ENCODE measurements at regions not wholly inside any gene's neighbourhood (a gene's known extent, or its start where the extent isn't known, plus 50 kb on each side); places are given as distances from the start of the nearest gene placed in this dataset.

- FAIRE-seq: no peak
These were observed 393.5 kb downstream of the BRINP1 start for GRCh38 chr9:118975736-118976135.

- FAIRE-seq: no peak
These were observed 393.1 kb downstream of the BRINP1 start for GRCh38 chr9:118976160-118976559.

GRCh38 chr9:118984607-118985006, 384.6 kb downstream of the BRINP1 start:
- FAIRE-seq: no peak

GRCh38 chr9:118985851-118986250, 383.4 kb downstream of the BRINP1 start:
- no peak for FAIRE-seq

GRCh38 chr9:118987167-118987566, 382.1 kb downstream of the BRINP1 start:
- no peak for FAIRE-seq

- no peak for FAIRE-seq
These were observed 378.3 kb downstream of the BRINP1 start for GRCh38 chr9:118990949-118991348.

- FAIRE-seq: no peak
These were observed 377.6 kb downstream of the BRINP1 start for GRCh38 chr9:118991366-118992285.

GRCh38 chr9:118992813-118993794, 376.1 kb downstream of the BRINP1 start:
- no peak for FAIRE-seq

GRCh38 chr9:118993965-118994364, 375.3 kb downstream of the BRINP1 start:
- no peak for FAIRE-seq

- FAIRE-seq: no peak
These were observed 366.7 kb downstream of the BRINP1 start for GRCh38 chr9:119002491-119002890.

GRCh38 chr9:119003201-119003611, 366.0 kb downstream of the BRINP1 start:
- FAIRE-seq: no peak

- FAIRE-seq: no peak
These were observed 365.2 kb downstream of the BRINP1 start for GRCh38 chr9:119003882-119004617.

- no peak for FAIRE-seq
These were observed 364.6 kb downstream of the BRINP1 start for GRCh38 chr9:119004618-119004990.

- no peak for FAIRE-seq
These were observed 364.1 kb downstream of the BRINP1 start for GRCh38 chr9:119005162-119005561.

GRCh38 chr9:119009249-119009648, 360.0 kb downstream of the BRINP1 start:
- no peak for FAIRE-seq

- FAIRE-seq: no peak
These were observed 349.0 kb downstream of the BRINP1 start for GRCh38 chr9:119020284-119020683.

- no peak for FAIRE-seq
These were observed 348.4 kb downstream of the BRINP1 start for GRCh38 chr9:119020730-119021333.

- FAIRE-seq: no peak
These were observed 343.1 kb downstream of the BRINP1 start for GRCh38 chr9:119026120-119026519.

- no peak for FAIRE-seq
These were observed 341.1 kb downstream of the BRINP1 start for GRCh38 chr9:119027901-119028699.

- FAIRE-seq: no peak
These were observed 339.3 kb downstream of the BRINP1 start for GRCh38 chr9:119029886-119030285.

GRCh38 chr9:119033596-119033995, 335.6 kb downstream of the BRINP1 start:
- no peak for FAIRE-seq
